VCaP (cell line): ENCODE measurements at regions not wholly inside any gene's neighbourhood (a gene's known extent, or its start where the extent isn't known, plus 50 kb on each side); places are given as distances from the start of the nearest gene placed in this dataset.
A peak's percentile ranks its signal among the peaks of the same experiment; 100 is the strongest.

ENCODE experiments used
- H3K27ac ChIP-seq: fragments of 450-650 bp; 2 replicates; pipeline ENCODE4 v1.5.1; 2017
- TF ChIP-seq, protein P1 (sequence below): fragments of 450-650 bp; conservative IDR thresholded peaks from 2 replicates; pipeline ENCODE4 v1.5.1; 2017; ENCODE audit warnings: mild to moderate bottlenecking, moderate library complexity

DNA sequence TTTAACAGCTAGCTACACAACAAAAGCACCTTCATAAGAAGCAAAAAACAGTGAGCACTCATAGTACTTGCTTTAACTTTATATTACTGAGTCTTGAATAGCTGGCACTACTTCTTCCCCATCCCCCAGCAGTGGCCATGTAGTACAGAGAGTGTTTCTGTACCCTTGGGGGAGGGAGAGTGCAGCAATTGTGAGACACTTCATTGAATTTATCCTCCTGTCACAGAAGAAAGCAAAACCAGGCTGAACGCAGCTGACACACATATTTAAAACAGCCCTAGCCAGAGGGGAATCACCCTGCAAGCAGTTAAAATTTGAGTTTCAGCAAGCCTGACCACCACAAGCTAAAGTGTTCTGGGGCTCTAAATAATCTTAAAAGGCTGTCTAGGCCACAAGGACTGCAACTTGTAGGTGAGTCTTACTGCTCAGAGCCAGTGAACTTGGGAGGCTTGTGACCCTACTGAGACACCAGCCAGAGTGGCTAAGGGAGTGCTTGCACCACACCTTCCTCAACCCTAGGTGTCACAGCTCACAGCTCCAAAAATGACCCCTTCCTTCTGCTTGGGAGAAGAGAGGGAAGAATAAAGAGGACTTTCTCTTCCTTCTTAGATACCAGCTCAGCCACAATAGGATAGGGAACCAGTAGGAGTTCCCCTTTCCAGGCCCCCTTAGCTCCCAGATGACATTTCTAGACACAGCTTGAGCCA lies 97.7 kb upstream of the MEOX2 start:
- TF ChIP-seq, protein P1, sequence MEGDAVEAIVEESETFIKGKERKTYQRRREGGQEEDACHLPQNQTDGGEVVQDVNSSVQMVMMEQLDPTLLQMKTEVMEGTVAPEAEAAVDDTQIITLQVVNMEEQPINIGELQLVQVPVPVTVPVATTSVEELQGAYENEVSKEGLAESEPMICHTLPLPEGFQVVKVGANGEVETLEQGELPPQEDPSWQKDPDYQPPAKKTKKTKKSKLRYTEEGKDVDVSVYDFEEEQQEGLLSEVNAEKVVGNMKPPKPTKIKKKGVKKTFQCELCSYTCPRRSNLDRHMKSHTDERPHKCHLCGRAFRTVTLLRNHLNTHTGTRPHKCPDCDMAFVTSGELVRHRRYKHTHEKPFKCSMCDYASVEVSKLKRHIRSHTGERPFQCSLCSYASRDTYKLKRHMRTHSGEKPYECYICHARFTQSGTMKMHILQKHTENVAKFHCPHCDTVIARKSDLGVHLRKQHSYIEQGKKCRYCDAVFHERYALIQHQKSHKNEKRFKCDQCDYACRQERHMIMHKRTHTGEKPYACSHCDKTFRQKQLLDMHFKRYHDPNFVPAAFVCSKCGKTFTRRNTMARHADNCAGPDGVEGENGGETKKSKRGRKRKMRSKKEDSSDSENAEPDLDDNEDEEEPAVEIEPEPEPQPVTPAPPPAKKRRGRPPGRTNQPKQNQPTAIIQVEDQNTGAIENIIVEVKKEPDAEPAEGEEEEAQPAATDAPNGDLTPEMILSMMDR: no peak
- no peak overlapping the region for H3K27ac ChIP-seq

DNA sequence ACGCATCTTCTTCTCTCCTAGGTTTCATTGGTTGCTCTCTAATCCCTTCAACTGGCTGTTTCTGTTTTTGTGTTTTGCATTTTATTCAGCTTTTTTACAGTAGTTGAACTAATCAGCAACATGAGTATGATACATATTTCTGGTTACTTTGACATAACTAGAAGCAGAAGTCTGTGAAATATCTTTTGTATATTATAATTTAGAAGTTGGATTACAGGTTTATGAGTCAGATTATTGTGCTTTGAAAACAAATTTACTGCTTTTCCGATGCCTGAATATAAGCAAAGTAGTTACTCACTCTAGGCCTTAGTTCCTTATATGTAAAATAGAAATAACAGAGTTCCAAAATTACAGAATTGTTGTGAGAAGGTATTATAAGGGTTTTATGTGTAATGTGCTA lies 96.2 kb upstream of the MEOX2 start:
- H3K27ac ChIP-seq: no peak overlapping the region
- TF ChIP-seq, protein P1: no peak

DNA sequence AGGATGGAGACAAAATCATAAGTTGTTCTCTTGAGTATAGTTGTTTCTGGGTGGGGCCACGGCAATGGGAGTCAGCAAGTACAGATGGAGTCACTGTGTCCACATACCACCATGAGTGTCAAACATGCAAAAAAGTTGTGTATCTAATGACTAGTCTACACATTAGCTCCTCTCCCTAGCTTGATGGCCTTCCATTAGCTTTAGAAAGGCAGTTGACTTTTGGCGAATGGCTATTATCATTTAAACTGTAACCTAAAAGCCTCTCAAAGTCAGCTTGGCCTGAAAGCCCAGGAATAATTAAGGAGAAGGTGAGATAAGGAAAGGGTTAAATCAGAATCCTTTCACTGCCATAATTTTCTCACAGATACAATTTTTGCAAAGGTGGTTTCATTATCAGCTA lies 95.5 kb upstream of the MEOX2 start:
- TF ChIP-seq, protein P1: no peak
- H3K27ac ChIP-seq: no peak overlapping the region

DNA sequence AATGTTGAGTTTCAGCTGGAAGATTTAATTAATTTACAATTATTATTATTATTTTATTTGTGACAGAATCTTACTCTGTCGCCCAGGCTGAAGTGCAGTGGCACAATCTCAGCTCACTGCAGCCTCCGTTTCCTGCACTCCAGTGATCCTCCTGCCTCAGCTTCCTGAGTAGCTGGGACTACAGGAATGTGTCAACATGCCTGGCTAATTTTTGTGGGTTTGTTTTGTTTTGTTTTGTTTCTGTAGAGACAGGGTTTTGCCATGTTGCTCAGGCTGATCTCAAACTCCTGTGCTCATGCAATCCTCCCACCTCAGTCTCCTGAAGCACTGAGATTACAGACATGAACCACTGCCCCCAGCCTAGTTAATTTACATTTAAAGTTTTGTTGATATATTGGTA lies 93.8 kb upstream of the MEOX2 start:
- TF ChIP-seq, protein P1: no peak
- H3K27ac ChIP-seq: no peak overlapping the region

DNA sequence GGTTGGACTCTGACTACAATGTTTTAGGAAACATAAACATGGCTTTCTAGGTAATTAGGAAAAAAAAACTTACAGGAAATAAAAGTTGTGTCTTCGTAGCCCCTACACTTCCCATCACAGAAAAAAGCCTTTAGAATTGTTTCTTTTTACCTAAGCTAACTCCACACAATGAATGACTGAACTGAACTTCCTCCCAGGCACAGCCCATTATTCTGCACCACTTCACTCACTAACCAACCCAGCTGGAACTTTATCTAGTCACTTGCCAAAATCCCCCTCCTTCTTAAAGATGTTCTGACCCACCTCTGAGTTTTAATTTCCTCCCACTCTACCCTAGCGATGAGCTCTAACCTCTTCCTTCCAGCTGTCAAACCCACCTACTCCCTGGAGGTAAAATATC lies 91.7 kb upstream of the MEOX2 start:
- TF ChIP-seq, protein P1: no peak
- no peak overlapping the region for H3K27ac ChIP-seq

DNA sequence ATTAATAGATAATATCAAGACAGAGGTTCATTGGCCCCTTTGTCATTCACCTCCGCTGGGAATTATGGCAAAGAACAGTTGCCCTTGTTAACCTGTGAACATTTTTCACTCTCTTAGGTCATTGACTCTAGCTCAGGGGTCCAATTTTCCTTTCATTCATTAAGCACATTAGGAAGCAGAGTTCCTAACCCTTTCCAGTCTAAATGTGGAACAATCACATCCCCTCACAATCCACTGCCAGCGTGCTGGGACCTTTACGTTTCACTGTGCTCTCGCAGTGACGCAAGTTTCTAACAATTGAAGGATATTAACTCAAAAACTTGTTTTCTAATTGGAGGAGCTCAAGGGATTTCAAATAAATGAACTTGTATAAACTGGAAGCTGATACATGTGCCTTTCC lies 79.3 kb upstream of the MEOX2 start:
- peak overlapping the region; percentile 55 for H3K27ac ChIP-seq
- TF ChIP-seq, protein P1: no peak

DNA sequence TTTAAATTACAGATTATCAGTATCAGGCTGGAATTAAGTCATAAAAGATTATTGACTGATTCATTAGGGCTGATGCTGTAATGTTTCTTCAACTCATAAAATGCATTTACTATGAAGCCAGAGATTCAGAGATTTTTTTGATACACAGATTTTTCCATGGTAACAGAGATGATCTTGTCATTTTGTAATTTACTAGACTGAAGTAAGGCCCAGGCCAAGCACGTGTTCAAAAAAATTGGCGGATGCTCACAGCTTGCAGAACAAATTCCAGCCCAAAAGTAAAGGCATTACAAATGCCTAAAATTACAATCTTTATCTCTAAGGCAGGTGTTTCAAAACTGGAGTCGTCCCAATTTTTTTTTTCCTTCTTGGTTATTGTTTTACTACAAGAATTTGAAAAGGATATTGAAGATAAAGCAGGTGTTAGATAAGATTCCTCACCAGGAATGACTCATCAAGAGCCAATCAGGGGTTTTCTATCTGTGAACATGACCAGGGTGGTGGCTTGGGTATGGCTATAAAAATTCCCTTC lies 78.4 kb upstream of the MEOX2 start:
- TF ChIP-seq, protein P1: no peak
- H3K27ac ChIP-seq: peak overlapping the region; percentile 55
